Adrenal gland (tissue), 9 donors: ENCODE measurements at regions not wholly inside any gene's neighbourhood (a gene's known extent, or its start where the extent isn't known, plus 50 kb on each side); places are given as distances from the start of the nearest gene placed in this dataset.
A peak's percentile ranks its signal among the peaks of the same experiment; 100 is the strongest.

Experiments
- DNase-seq, 7 donors: peaks; one replicate each; pipeline ENCODE4 v3.0.0-alpha.2; 2019 to 2020
- H3K27ac ChIP-seq, 5 donors: fragments of 200-600 bp; sonication (generic) in 4 of 5; 1 replicate in 3 of 5; 2 replicates in 2 of 5; pipeline versions ENCODE4 v1.5.1 to v1.8.0; 2016 to 2020; ENCODE audit warnings: mild to moderate bottlenecking in 1 of 5
- H3K27me3 ChIP-seq: fragments of 200-600 bp; 2 replicates; pipeline ENCODE4 v1.8.0; 2021
- H3K36me3 ChIP-seq, 2 donors: fragments of 200-600 bp; replicated peaks in 1 of 2; 1 replicate in 1 of 2; 2 replicates in 1 of 2; pipeline versions ENCODE4 v1.5.1 to v1.8.0; 2018 to 2022
- H3K4me1 ChIP-seq, 2 donors: fragments of 200-600 bp; replicated peaks in 1 of 2; 1 replicate in 1 of 2; 2 replicates in 1 of 2; pipeline versions ENCODE4 v1.5.1 to v1.8.0; 2018 to 2021
- H3K4me3 ChIP-seq, 4 donors: fragments of 200-600 bp; sonication (generic) in 3 of 4; one replicate each; pipeline ENCODE4 v1.5.1; 2016 to 2018
- H3K9me3 ChIP-seq, 3 donors: fragments of 200-600 bp; sonication (generic) in 1 of 3; replicated peaks in 1 of 3; 1 replicate in 2 of 3; 2 replicates in 1 of 3; pipeline versions ENCODE4 v1.5.1 to v1.8.0; 2016 to 2021
- POLR2A ChIP-seq, 2 donors: fragments of 450-650 bp; IDR thresholded peaks; one replicate each; pipeline ENCODE4 v1.6.1; 2017; ENCODE audit warnings: antibody characterized with exemption in 2 of 2, mild to moderate bottlenecking in 2 of 2, moderate library complexity in 1 of 2
- WGBS, 4 donors: extraction: QIAGEN DNeasy Blood & Tissue Kit in 2 of 4; methylation state at CpG; one replicate each; pipeline versions ENCODE4 v1.1.5 to v1.1.7; 2013 to 2017; 5-methylcytosine and 5-hydroxymethylcytosine counted together
- intact Hi-C, 2 donors: fragments of 100-400 bp; cut with DNase I; formaldehyde crosslinking; loops; one replicate each; pipeline versions ENCODE4 v1.14.1 to v1.15.0; 2022 to 2023
- TF ChIP-seq, protein P1 (sequence below), 6 experiments: fragments of 450-650 bp in 4 of 6; fragments of 200-600 bp in 2 of 6; sonication (generic) in 1 of 6; IDR thresholded peaks; 1 replicate in 5 of 6; 2 replicates in 1 of 6; pipeline versions ENCODE4 v1.5.1 to v1.8.0; 2016 to 2021; ENCODE audit warnings: antibody characterized with exemption in 6 of 6, mild to moderate bottlenecking in 2 of 6, moderate library complexity in 1 of 6
- donor health status: healthy with polysubstance abuse.
- donor health status: Bipolar disorder and iron deficiency.
- donor health status: DM: yes; HTN: yes; CAD: no.
- donor health status: DM: no; HTN: no; CAD: no.
- donor health status: DM: no; HTN: no; CAD: no.

GRCh38 chr5:124193371-124193789 lies 553.1 kb downstream of the ZNF608 start:
- 22 to 23% (median 23%) methylated on average over 4 of the region's 4 CpGs for WGBS, 4 donors
- H3K4me1 ChIP-seq = peaks cover 0 to 32% of the 10 kb centered on the region in 2 donors
- TF ChIP-seq, protein P1, sequence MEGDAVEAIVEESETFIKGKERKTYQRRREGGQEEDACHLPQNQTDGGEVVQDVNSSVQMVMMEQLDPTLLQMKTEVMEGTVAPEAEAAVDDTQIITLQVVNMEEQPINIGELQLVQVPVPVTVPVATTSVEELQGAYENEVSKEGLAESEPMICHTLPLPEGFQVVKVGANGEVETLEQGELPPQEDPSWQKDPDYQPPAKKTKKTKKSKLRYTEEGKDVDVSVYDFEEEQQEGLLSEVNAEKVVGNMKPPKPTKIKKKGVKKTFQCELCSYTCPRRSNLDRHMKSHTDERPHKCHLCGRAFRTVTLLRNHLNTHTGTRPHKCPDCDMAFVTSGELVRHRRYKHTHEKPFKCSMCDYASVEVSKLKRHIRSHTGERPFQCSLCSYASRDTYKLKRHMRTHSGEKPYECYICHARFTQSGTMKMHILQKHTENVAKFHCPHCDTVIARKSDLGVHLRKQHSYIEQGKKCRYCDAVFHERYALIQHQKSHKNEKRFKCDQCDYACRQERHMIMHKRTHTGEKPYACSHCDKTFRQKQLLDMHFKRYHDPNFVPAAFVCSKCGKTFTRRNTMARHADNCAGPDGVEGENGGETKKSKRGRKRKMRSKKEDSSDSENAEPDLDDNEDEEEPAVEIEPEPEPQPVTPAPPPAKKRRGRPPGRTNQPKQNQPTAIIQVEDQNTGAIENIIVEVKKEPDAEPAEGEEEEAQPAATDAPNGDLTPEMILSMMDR (IDR thresholded peaks at IDR 0.05) = no peak
- no peak for TF ChIP-seq POLR2A (IDR thresholded peaks at IDR 0.05)
- H3K27ac ChIP-seq = peak overlapping the region in 1 of 5 donors; percentile 32
- H3K36me3 ChIP-seq = no peaks in the 10 kb centered on the region
- H3K4me3 ChIP-seq = no peak overlapping the region
- H3K9me3 ChIP-seq = no peaks in the 10 kb centered on the region
- intact Hi-C loops = no loop called here
- DNase-seq = peak; percentile 14 to 70 (median 37)
- no peaks in the 10 kb centered on the region for H3K27me3 ChIP-seq

- intact Hi-C loops = no loop called here
- Histone ChIP-seq H3K36me3 (no peaks in the 10 kb centered on the region), H3K4me1 (peaks cover 0 to 32% of the 10 kb centered on the region in 2 donors), H3K27me3 (no peaks in the 10 kb centered on the region), H3K4me3 (no peak overlapping the region), H3K9me3 (no peaks in the 10 kb centered on the region), H3K27ac (no peak overlapping the region)
- WGBS, 4 donors = 81 to 89% (median 86%) methylated on average over 3 of the region's 3 CpGs
- TF ChIP-seq, protein P1 (IDR thresholded peaks at IDR 0.05) = no peak
- TF ChIP-seq POLR2A (IDR thresholded peaks at IDR 0.05) = no peak
- DNase-seq = no peak
Observed at GRCh38 chr5:124192716-124193115, 553.7 kb downstream of the ZNF608 start.

DNA sequence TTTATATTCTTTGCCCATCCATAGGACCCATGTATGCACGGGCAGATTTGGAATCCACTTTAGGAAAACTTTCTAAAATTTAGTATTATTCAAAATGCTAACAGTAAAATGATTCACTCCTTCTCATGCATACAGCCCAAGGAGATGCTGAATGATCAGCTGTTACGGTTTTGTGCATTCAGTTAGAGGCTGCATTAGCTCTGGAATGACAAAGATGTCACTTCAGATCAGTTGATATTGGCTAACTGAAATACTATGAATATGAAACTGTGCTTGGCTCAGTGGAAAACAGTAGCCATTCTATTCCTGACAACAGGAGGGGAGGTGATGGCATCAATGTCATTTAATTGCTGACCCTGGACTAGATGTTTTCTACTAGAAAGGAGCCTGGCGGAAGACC lies 560.7 kb downstream of the ZNF608 start:
- Histone ChIP-seq H3K27me3 (no peaks in the 10 kb centered on the region), H3K36me3 (no peaks in the 10 kb centered on the region), H3K27ac (no peak overlapping the region), H3K4me1 (no peaks in the 10 kb centered on the region), H3K9me3 (no peaks in the 10 kb centered on the region), H3K4me3 (no peak overlapping the region)
- no peak for DNase-seq
- TF ChIP-seq, protein P1 (IDR thresholded peaks at IDR 0.05) = no peak
- no peak for TF ChIP-seq POLR2A (IDR thresholded peaks at IDR 0.05)
- 94 to 98% (median 96%) methylated on average over 3 of the region's 3 CpGs for WGBS, 4 donors
- intact Hi-C loops = no loop called here

DNA sequence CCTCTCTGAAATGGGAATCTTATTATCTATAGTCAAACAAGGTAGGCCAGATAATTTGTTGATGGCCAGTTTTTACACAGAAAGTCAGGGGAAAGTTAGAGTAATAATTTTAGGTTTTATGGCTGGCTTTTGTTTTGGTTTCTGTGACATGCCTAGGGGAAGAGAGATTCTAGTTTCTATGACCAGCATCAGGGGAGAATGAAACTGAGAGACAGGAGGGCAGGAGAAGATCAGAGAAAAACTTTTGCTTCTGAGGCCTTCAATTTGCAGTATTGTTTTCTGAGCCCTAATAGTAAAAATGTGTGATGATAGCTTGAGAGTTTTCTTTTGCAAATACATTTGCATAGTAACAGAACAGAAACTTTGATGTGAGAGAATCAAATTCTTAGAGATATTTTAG lies 564.3 kb downstream of the ZNF608 start:
- no peak overlapping the region for H3K4me3 ChIP-seq
- no peaks in the 10 kb centered on the region for H3K4me1 ChIP-seq
- no peak for DNase-seq
- H3K36me3 ChIP-seq = no peaks in the 10 kb centered on the region
- TF ChIP-seq, protein P1 (IDR thresholded peaks at IDR 0.05) = no peak
- no peak for TF ChIP-seq POLR2A (IDR thresholded peaks at IDR 0.05)
- intact Hi-C loops = no loop called here
- no peak overlapping the region for H3K27ac ChIP-seq
- no peaks in the 10 kb centered on the region for H3K9me3 ChIP-seq
- H3K27me3 ChIP-seq = no peaks in the 10 kb centered on the region
